ENCODE measurements at regions not wholly inside any gene's neighbourhood (a gene's known extent, or its start where the extent isn't known, plus 50 kb on each side); places are given as distances from the start of the nearest gene placed in this dataset.

GRCh38 chr3:102553876-102554275 is 119.1 kb downstream of the ZPLD1 start:
- intact Hi-C loops (cut with DNase I): no loop called here
- Histone ChIP-seq H3K9me3 (no peaks in the 10 kb centered on the region), H3K27ac (replicated peaks in 1 of 4) (no peak overlapping the region)

GRCh38 chr3:102570511-102570910 is 135.7 kb downstream of the ZPLD1 start:
- Histone ChIP-seq H3K27me3 (no peaks in the 10 kb centered on the region), H3K4me1 (no peaks in the 10 kb centered on the region), H3K4me3 (no peak overlapping the region), H3K27ac (replicated peaks in 1 of 4) (no peak overlapping the region), H3K36me3 (no peaks in the 10 kb centered on the region), H3K9me3 (no peaks in the 10 kb centered on the region)
- intact Hi-C loops (cut with DNase I): no loop called here
- TF ChIP-seq CTCF (IDR thresholded peaks at IDR 0.05): no peak
- no peak for TF ChIP-seq EP300 (IDR thresholded peaks at IDR 0.05)
- TF ChIP-seq POLR2AphosphoS5 (IDR thresholded peaks at IDR 0.05): no peak
- DNase-seq (ENCODE audit: extremely low spot score): no peak
- WGBS: 63% methylated on average over 2 of the region's 2 CpGs

More at GRCh38 chr3:102553876-102554275, 119.1 kb downstream of the ZPLD1 start:
- DNase-seq (ENCODE audit: extremely low spot score): no peak
- Histone ChIP-seq H3K36me3 (no peaks in the 10 kb centered on the region), H3K27me3 (no peaks in the 10 kb centered on the region), H3K4me3 (no peak overlapping the region), H3K4me1 (no peaks in the 10 kb centered on the region)
- TF ChIP-seq POLR2A (IDR thresholded peaks at IDR 0.05; ENCODE audit: low read depth): no peak
- no peak for TF ChIP-seq CTCF (IDR thresholded peaks at IDR 0.05)
- no peak for TF ChIP-seq POLR2AphosphoS5 (IDR thresholded peaks at IDR 0.05)
- no peak for TF ChIP-seq EP300 (IDR thresholded peaks at IDR 0.05)

- H3K27me3 ChIP-seq: no peaks in the 10 kb centered on the region
- DNase-seq (ENCODE audit: extremely low spot score): no peak
- H3K4me3 ChIP-seq: no peak overlapping the region
- no peaks in the 10 kb centered on the region for H3K4me1 ChIP-seq
- no peak for TF ChIP-seq POLR2A (IDR thresholded peaks at IDR 0.05; ENCODE audit: low read depth)
- no peak for TF ChIP-seq POLR2AphosphoS5 (IDR thresholded peaks at IDR 0.05)
- no peak for TF ChIP-seq CTCF (IDR thresholded peaks at IDR 0.05)
- no peak for TF ChIP-seq EP300 (IDR thresholded peaks at IDR 0.05)
- H3K9me3 ChIP-seq: no peaks in the 10 kb centered on the region
- 90% methylated on average over 1 of the region's 1 CpG for WGBS
- no peak overlapping the region for H3K27ac ChIP-seq (replicated peaks in 1 of 4)
- intact Hi-C loops (cut with DNase I): no loop called here
- no peaks in the 10 kb centered on the region for H3K36me3 ChIP-seq
These were observed 136.2 kb downstream of the ZPLD1 start for GRCh38 chr3:102571006-102571405.

- TF ChIP-seq POLR2A (IDR thresholded peaks at IDR 0.05; ENCODE audit: low read depth): no peak
- no peak for TF ChIP-seq EP300 (IDR thresholded peaks at IDR 0.05)
- no peak for TF ChIP-seq CTCF (IDR thresholded peaks at IDR 0.05)
- TF ChIP-seq POLR2AphosphoS5 (IDR thresholded peaks at IDR 0.05): no peak
- no peak for DNase-seq (ENCODE audit: extremely low spot score)
- no peak overlapping the region for H3K27ac ChIP-seq (replicated peaks in 1 of 4)
- H3K9me3 ChIP-seq: no peaks in the 10 kb centered on the region
- no peak overlapping the region for H3K4me3 ChIP-seq
- intact Hi-C loops (cut with DNase I): no loop called here
- no peaks in the 10 kb centered on the region for H3K27me3 ChIP-seq
- H3K36me3 ChIP-seq: no peaks in the 10 kb centered on the region
- H3K4me1 ChIP-seq: no peaks in the 10 kb centered on the region
- 84% methylated on average over 2 of the region's 2 CpGs for WGBS
These were observed 137.0 kb downstream of the ZPLD1 start for GRCh38 chr3:102571720-102572384.

- H3K27ac ChIP-seq (replicated peaks in 1 of 4): no peak overlapping the region
- no peak overlapping the region for H3K4me3 ChIP-seq
- intact Hi-C loops (cut with DNase I): no loop called here
- no peaks in the 10 kb centered on the region for H3K27me3 ChIP-seq
- DNase-seq (ENCODE audit: extremely low spot score): no peak
- H3K4me1 ChIP-seq: no peaks in the 10 kb centered on the region
- H3K9me3 ChIP-seq: no peaks in the 10 kb centered on the region
- TF ChIP-seq CTCF (IDR thresholded peaks at IDR 0.05) (no peak), POLR2A (IDR thresholded peaks at IDR 0.05; ENCODE audit: low read depth) (no peak), POLR2AphosphoS5 (IDR thresholded peaks at IDR 0.05) (no peak), EP300 (IDR thresholded peaks at IDR 0.05) (no peak)
- WGBS: 82% methylated on average over 3 of the region's 3 CpGs
- no peaks in the 10 kb centered on the region for H3K36me3 ChIP-seq
These were observed 138.7 kb downstream of the ZPLD1 start for GRCh38 chr3:102573483-102574028.
